ENCODE measurements at regions not wholly inside any gene's neighbourhood (a gene's known extent, or its start where the extent isn't known, plus 50 kb on each side); places are given as distances from the start of the nearest gene placed in this dataset.

GRCh38 chr17:27241346-27241946 is 52.5 kb upstream of the WSB1 start:
- no peak for DNase-seq (ENCODE audit: low read depth, low spot score)

GRCh38 chr17:27242951-27243350 is 51.0 kb upstream of the WSB1 start:
- no peak for DNase-seq (ENCODE audit: low read depth, low spot score)

GRCh38 chr17:27244011-27244410 is 49.9 kb upstream of the WSB1 start:
- DNase-seq (ENCODE audit: low read depth, low spot score), result no peak

All from activated CD4-positive, CD25-positive, alpha-beta regulatory T cell treated with anti-CD3 and anti-CD28 coated beads, Interleukin-2, amount 50 U/mL, for 16 hours (primary cell).